ENCODE measurements at regions not wholly inside any gene's neighbourhood (a gene's known extent, or its start where the extent isn't known, plus 50 kb on each side); places are given as distances from the start of the nearest gene placed in this dataset.
"Not testable (repeated sequence)": the region's sequence is repeated elsewhere in the genome, so short reads cannot be mapped to it uniquely, and the experiment has no call there.

DNA sequence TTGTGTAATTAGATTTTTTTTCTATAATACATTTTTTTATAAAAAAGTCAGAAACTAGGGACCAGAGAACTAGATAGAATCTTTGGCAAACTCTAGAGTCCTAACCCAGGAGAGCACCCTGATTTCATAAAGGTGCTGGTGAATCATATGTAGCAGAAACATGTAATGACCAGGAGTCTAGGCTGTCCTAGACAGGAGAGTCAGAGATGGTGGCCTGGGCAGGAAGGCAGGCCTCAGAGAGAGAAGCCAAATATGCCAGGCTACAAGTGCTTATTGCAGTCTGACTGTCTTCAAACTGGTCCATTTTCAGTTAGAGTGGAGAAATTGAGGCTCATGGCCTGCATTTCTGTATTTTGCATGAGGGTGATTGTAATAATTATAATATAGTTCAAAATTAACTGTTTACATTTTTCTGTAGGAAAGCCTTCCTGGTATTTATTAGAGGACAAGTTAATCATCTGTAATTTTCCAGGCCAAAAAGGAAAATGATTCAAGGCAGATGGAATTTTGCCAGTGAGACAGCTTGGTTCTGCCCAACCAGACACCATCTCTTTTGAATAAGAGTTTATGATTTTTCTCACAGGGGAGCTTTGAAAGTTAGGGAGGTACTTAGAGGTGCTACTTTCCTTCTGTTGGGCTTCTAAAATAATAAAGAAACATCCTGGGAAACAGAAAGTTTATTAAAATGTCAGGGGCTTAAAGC lies 129.8 kb downstream of the S1PR1 start:
- DNase-seq (ENCODE audit: low read depth in 4 of 4, low spot score in 3 of 4): no peak

DNA sequence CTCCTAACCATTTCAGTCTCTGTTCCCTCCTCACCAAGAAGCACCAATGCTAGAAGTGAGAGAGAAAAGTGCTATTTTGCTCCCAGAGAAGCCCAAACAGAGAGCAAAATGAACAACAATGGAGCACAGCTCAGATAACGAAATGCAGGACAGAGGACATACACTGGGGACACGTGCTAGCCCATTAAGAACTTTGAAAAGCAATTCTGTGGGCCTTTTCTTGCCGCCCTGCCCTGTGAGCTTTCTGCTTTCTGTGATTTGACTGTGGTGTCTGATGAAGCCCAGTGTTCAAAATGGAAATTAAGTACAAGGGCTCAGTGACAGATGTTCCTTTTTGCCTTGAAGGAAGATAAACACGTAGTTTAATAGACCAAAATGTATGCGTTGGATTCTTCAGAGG lies 130.8 kb downstream of the S1PR1 start:
- DNase-seq (ENCODE audit: low read depth in 4 of 4, low spot score in 3 of 4): no peak

DNA sequence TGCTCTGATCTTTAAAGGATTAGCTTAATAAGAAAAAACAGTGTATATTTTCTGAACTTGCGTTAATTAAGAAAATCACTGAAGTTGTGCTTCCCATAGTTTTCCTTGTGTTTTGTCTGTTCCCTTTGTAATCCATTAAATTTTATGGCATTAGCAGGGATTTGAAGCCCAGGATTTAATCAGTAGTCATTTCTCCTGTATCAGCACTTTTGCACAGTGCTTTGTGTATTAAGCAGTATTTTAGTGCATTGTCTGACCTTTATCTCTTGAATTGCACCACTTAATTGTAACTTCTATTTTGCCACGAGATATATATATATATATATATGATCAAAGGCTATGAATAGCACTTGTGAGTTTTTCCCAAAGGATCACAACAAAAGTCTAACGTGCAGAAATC lies 133.7 kb downstream of the S1PR1 start:
- no peak for DNase-seq (ENCODE audit: low read depth in 4 of 4, low spot score in 3 of 4)

DNA sequence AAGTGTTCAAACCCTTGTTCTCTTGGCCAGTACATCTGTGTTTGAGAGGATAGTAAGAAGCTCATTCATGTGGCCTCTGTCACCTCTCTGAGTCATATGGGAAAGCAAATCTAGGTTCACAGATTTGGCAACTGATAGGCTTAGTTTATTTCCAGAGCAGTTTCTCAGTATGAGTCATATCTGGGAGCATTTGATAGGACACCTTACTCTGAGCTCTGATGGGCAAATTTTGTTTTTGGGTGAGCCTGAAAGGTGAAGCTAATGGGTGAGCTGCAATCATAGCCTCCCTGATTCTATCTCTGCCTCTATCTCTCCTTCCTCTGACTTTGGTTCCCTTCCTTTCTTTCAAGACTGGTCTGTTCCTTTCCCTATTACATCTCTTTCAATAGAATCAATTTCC lies 134.4 kb downstream of the S1PR1 start:
- no peak for DNase-seq (ENCODE audit: low read depth in 4 of 4, low spot score in 3 of 4)

DNA sequence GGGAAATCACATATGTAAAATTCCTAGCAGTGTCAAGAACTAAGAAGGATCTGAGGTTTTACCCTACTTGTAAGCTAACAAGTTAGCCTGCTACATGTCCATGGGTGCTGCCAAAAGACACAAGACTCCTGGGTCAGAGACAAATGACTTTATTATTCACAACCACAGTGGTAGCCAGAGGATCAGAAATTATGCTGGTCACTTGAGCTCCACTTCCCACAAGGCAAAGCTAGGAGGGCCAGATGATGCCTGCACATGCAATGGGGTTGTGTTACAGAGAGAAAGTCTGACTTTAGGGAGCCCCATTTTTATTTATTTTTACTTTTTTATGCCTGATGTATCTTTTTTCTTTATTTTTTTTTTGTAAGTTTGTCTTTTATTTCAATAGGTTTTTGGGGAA lies 136.8 kb downstream of the S1PR1 start:
- no peak for DNase-seq (ENCODE audit: low read depth in 4 of 4, low spot score in 3 of 4)

DNA sequence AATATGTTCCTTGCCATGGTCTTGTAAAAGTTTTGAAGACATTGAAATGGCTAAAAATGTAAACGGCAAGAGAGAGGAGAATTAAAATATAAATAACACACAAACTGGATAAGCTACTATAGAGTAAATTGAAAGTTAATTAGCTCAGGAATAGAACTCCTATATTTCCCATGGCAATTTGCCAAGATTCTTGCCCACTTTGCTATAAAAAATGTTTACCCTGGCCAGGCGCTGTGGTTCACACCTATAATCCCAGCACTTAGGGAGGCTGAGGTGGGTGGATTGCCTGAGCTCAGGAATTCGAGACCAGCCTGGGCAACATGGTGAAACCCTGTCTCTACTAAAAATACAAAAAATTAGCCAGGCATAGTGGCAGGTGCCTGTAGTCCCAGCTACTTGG lies 138.6 kb downstream of the S1PR1 start:
- DNase-seq (ENCODE audit: low read depth in 4 of 4, low spot score in 3 of 4): not testable (repeated sequence)

DNA sequence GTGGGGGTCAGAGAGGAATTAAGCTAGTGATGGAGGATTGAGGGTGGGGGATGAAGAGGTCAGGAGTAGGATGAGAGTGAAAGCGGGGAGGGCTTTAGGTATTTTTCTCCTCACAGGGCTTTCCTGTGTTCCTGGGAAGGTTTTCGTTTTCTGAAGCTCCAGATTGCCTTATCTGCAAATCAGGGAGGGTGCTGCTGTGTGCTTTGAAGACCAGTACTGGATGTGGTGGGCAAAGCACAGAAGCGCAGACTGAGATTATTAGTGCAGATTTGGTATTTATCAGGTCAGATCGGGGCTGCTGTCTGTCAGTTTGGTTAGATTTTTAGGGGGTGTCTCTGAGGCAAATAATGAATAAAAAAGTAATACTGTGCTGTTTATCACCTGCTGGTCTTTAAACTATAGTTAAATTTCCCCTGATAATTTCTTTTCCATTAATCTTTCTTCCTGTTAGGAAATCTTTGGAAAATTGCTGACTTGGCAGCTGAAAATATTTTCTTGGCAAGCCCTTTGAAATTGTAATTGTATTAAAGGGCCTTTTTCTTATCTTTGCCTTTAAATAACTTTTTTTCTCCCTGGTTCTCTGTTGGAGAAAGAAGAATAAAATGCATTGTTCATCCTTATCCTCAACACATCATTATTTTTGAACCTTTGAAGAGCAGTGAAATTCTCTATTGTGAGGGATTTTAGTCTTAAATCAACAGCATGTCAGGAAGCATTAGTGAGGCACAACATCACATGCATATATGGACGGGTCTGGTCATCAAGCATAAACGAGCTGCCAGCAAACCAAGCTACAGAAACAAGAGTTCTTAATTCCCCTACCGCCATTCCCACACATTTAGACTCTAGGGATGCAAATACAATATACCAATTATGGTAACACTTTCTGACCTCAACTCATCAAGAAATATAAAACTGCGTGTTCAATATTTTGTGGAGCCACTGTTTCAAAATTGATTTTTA lies 139.6 kb downstream of the S1PR1 start:
- DNase-seq (ENCODE audit: low read depth in 4 of 4, low spot score in 3 of 4): no peak

DNA sequence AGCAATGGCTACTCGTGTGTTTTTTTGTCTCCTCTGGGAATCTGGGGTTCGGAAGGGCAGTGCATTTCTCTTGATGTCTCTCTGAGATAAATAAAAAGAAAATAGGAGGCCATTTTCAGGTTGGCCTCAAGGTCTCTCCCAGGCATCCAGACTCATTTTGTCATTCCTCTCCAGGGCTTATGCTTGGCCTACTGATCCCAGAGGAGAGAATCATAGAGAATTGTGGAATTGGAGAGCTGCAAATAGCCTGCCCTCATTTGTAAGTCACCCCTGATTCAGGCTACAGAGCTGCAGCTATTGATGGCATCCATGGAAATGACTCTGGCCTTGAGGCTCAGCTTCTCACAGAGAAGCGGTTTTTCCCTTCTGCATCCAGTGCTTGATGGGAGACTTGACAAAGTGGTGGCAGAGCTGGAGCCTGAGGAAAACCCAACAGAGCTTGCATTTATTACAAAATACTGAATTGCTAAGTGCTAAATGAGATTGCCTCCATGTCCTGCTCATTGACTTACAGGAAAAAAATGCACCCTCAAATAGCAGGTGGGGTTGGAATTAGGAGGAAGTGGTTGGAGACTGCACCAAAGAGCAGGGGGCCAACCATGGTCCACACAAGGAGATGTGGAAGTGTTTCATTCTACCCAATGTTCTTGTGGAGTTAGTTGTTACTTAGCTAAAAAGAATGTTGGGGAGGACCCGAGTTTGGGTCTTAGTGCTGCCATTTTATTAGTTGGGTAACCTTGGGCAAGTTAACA lies 140.4 kb downstream of the S1PR1 start:
- DNase-seq (ENCODE audit: low read depth in 4 of 4, low spot score in 3 of 4): no peak

DNA sequence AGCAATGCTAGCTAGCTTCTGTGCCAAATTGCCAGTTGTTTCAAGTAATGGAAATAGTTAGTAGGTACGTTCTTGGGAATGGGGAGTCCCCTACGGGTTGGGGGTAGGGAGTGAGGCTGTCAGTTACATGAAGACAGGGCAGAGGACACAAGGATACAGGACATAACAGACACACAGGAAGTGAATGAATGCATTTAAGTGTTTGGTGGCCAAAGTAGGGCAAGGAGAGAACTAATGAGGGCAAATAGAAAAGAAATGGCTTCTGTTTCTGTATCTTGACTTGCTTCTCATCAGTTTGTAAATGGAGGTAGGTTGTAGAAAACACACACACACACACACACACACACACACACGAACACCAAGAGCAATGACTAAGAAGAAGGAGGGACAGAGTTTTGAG lies 142.2 kb downstream of the S1PR1 start:
- no peak for DNase-seq (ENCODE audit: low read depth in 4 of 4, low spot score in 3 of 4)

DNA sequence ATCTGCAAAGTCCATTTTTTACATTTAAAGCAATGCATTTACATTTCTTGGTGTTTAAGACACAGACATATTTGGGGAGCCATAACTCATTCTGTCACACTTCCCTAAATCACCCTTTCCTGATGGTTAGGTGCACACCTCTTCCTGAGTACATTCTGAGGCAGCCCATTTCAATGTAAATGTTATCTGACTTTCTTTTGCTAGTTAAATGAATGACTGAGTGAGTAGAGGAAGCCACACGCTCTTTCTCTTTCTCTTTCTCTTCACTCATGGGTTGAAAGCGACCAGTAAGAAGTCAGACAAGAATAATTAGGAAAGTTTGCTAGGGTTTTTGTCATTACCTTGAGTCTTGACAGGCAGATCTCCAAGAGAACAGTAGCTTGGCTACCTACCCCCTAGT lies 143.1 kb downstream of the S1PR1 start:
- DNase-seq (ENCODE audit: low read depth in 4 of 4, low spot score in 3 of 4): no peak

DNA sequence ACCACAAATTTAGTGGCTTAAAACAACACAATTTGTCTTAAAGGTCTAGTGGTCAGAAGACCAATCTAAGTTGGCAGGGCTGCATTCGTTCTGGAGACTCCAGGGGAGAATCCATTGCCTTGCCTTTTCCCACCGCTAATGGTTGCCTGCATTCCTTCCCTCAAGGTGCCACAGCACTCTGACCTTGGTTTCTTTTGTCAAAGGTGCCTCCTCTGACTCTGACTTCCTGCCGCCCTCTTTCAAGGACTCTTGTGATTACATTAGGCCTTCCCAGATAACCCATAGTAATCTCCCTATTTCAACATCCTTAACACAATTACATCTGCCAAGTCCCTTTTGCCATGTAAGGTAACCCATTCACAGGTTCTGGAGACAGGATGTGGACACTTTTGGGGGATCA lies 145.3 kb downstream of the S1PR1 start:
- DNase-seq (ENCODE audit: low read depth in 4 of 4, low spot score in 3 of 4): no peak

DNA sequence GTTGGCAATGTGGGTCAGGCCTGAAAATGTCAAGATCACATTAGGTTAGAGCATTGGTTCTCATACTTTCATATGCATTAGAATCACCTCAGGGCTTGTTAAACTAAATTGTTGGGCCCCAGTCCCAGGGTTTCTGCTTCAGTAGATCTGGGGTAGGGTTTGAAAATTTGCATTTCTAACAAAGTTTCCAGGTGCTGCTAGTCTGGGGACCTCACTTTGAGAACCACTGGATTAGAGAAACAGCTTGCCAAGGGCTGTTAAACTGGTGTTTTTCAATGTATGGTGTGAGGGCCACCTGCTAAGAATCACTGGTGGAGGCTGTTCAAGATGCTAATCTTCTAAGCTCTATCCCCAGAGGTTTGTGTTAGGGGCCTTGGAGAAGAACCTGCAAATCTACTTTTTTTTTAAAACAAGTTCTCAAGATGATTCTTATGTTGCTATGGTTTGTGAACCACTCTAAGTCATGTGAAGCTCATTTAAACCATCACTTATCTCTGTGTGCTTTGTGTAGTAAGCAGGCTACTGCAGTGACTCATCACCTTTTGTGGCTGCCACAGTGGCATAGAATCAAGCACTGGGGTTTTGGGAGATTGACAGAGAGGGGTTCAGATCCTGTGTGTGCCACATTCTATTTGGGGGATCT lies 152.2 kb downstream of the S1PR1 start:
- DNase-seq (ENCODE audit: low read depth in 4 of 4, low spot score in 3 of 4): no peak

DNA sequence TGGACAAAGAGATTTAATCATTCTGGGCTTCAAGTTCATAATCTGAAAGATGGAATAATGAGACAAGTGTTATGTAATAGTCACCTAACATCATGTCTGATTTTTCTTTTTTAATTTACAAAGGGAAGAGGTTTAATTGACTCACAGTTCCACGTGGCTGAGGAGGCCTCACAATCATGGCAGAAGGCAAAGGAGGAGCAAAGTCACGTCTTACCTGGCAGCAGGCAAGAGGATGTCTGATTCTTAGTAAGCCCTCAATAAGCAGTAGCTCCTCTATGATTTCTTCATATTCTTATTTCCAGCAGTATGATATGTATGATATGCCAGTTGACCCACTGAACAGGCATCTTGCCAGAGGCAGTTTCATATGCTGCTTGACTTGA lies 152.7 kb downstream of the S1PR1 start:
- DNase-seq (ENCODE audit: low read depth in 4 of 4, low spot score in 3 of 4): no peak

DNA sequence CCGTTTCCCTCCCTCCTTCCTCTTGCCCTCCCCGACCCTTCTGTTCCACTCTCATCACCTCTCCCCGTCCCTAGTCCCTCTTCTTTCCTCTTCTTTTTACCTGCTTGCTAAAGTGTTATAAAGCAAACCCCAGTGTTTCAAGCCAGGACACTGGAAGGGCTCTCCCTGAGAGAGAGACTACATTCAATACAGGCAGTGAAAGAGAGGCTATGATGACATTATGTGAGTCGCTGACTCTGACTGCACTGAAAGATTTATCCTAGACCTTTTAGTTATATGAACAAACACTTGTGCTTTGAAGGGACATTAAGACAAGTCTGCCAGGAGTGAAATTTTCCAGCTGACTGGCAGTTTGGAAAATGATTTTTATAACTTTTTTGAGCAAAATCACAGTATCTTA lies 155.7 kb downstream of the S1PR1 start:
- no peak for DNase-seq (ENCODE audit: low read depth in 4 of 4, low spot score in 3 of 4)

DNA sequence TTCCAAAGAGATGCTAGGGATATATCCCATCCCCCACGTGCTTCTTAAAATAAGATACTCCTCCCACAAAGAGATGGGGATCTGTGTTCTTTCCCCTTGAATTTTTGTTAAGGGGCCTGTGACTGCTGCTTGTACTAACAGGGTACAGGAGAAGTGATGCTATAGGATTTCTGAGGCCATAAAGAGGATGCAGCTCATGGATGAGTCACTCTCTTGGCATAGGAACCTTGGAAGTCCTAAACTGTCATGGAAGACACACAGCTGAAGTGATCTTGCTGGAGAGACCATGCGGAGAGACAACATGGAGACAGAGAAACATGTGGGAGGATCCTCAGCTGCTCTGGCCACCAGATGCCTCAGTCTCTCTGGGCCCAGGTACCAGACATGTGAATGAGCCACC lies 157.2 kb downstream of the S1PR1 start:
- DNase-seq (ENCODE audit: low read depth in 4 of 4, low spot score in 3 of 4): no peak

DNA sequence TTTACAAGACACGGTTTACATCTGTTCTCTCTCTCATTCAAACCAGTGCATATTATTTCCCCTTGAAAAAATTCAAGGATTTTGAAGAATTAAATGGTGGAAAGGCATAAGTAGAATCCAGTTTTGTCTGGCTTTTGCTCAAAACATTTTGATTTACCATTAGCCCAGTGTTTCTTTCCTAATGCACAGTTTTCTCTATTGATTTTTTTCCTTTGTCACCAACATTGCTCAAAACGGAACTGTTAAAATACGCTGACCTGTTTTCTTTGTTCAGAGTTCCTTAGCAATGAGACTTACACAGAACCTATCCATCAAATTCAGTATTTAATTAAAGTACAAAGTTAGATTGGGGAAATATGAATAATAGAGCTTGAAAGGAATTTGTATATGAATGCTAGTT lies 162.4 kb downstream of the S1PR1 start:
- no peak for DNase-seq (ENCODE audit: low read depth in 4 of 4, low spot score in 3 of 4)

DNA sequence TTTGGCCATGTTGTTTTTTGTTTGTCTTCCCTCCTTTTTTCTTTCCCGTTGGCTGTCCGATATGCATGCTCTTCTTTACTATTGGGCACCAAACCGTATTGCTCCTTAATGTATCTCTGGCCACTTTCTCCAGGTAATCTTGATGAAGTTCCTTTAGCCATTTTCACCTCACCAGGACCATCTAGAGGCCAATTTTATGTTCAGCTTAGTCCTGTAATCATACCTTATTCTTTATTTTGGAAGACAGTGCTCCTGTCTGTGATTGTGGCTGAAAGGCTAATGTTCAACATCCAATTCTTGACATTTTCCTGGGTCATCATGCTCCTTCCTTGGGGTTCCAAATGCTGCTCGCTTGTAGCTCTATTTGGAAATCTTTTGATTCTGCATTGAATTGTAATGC lies 169.5 kb downstream of the S1PR1 start:
- no peak for DNase-seq (ENCODE audit: low read depth in 4 of 4, low spot score in 3 of 4)

DNA sequence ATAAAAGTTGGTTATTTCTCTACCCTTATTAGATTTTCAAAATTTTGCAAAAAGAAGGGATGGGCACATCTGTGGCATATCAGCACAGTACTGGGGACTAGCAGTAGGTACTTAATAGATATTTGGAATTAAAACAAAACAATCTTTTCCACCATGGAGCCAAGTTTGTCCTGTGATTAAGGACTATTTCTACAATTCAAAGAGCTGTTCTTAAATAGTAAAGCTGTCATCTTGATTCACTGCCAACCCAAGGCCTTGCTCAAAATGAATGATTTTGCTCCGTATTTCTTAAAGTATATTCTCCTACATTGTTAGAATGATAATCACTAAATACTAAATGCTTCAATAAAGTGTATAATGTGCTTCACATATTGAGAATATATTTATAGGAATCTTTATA lies 169.9 kb downstream of the S1PR1 start:
- no peak for DNase-seq (ENCODE audit: low read depth in 4 of 4, low spot score in 3 of 4)

DNA sequence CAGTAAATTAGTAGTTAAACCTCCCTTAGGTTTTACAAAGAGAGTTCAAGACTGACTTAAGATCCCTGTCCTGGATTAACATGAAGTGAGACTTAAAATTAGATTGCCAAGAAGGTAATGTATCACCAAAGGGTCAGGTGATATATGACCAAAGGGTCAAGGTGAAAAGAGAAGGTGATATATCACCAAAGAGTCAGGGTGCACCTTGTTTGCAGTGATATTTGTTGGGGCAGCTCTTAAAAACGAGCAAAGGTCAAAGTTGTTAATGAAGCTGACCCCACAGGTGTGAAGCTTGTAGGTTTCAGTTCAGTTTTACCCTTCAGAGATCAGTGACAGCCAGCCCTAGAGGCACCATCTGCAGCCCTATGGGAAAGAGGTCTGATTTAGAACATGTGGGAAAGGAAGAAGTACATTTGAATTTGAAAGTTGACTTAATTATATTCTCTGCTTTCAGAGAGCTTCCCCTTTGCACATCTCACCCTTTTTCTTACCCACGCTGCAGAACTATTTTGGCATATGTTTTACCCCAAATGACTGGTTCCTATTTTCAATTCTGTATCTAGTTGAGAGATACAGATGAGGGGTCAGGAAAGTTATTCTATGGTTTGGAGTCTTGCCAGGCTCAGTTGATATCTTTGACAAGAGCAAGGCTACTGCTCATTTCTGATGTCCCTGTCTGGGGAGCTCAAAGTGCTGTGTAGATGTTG lies 170.8 kb downstream of the S1PR1 start:
- no peak for DNase-seq (ENCODE audit: low read depth in 4 of 4, low spot score in 3 of 4)

All from right renal pelvis (tissue), 4 donors.